IMR-90 (cell line): ENCODE measurements at regions not wholly inside any gene's neighbourhood (a gene's known extent, or its start where the extent isn't known, plus 50 kb on each side); places are given as distances from the start of the nearest gene placed in this dataset.

Experiments
- BHLHE40 ChIP-seq: fragments of 150-350 bp; IDR thresholded peaks from 2 replicates; pipeline ENCODE4 v1.6.1; 2016; ENCODE audit warnings: mild to moderate bottlenecking, low read depth, low read length
- FOS ChIP-seq: fragments of 150-350 bp; IDR thresholded peaks from 2 replicates; pipeline ENCODE4 v1.6.1; 2016; ENCODE audit warnings: low read depth, low read length
- MXI1 ChIP-seq: IDR thresholded peaks from 2 replicates; pipeline ENCODE4 v1.6.1; 2012; ENCODE audit warnings: low read depth, mild to moderate bottlenecking, low read length, moderate library complexity, borderline replicate concordance
- POLR2A ChIP-seq: IDR thresholded peaks from 2 replicates; pipeline ENCODE4 v1.6.1; 2012; ENCODE audit warnings: mild to moderate bottlenecking, low read depth, low read length
- RAD21 ChIP-seq: IDR thresholded peaks from 2 replicates; pipeline ENCODE4 v1.6.1; 2012; ENCODE audit warnings: low read length, improper control_type of control experiment
- RCOR1 ChIP-seq: IDR thresholded peaks from 2 replicates; pipeline ENCODE4 v1.6.1; 2012; ENCODE audit warnings: mild to moderate bottlenecking, low read length, improper control_type of control experiment; ENCODE audit not compliant: insufficient replicate concordance
- USF2 ChIP-seq: fragments of 150-350 bp; IDR thresholded peaks from 2 replicates; pipeline ENCODE4 v1.6.1; 2017; ENCODE audit warnings: mild to moderate bottlenecking, antibody characterized with exemption, low read length, low read depth
- TF ChIP-seq, protein P1 (sequence below): conservative IDR thresholded peaks from 2 replicates; pipeline ENCODE4 v1.5.1; 2012; ENCODE audit warnings: mild to moderate bottlenecking, low read depth, low read length, improper control_type of control experiment

DNA sequence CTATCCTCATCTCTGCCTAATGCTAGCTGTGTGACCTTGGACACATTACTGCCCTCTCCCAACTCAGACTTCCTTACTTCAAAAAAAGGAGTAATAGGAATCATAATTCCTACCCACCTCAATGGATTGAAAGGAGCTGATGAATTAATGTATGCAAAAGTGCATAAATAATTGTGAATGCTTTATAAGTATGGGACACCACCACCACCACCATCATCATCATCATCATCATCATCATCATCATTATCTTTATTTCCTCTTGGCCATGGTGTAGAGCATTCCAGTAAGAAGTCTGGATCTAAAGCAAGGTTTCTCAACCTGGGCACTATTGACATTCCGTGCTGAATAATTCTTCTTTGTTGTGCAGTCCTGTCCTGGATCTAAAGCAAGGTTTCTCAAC lies 282.5 kb downstream of the MEX3B start:
- no peak for TF ChIP-seq USF2
- TF ChIP-seq, protein P1, sequence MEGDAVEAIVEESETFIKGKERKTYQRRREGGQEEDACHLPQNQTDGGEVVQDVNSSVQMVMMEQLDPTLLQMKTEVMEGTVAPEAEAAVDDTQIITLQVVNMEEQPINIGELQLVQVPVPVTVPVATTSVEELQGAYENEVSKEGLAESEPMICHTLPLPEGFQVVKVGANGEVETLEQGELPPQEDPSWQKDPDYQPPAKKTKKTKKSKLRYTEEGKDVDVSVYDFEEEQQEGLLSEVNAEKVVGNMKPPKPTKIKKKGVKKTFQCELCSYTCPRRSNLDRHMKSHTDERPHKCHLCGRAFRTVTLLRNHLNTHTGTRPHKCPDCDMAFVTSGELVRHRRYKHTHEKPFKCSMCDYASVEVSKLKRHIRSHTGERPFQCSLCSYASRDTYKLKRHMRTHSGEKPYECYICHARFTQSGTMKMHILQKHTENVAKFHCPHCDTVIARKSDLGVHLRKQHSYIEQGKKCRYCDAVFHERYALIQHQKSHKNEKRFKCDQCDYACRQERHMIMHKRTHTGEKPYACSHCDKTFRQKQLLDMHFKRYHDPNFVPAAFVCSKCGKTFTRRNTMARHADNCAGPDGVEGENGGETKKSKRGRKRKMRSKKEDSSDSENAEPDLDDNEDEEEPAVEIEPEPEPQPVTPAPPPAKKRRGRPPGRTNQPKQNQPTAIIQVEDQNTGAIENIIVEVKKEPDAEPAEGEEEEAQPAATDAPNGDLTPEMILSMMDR = no peak
- TF ChIP-seq BHLHE40 = no peak
- no peak for TF ChIP-seq RAD21
- TF ChIP-seq FOS = no peak
- TF ChIP-seq MXI1 = no peak
- TF ChIP-seq POLR2A = no peak
- no peak for TF ChIP-seq RCOR1
